SJCRH30 (cell line): ENCODE measurements at regions not wholly inside any gene's neighbourhood (a gene's known extent, or its start where the extent isn't known, plus 50 kb on each side); places are given as distances from the start of the nearest gene placed in this dataset.

Source experiments
- DNase-seq, 2 experiments: peaks; one replicate each; pipeline ENCODE4 v3.0.0-alpha.2; 2015 to 2020
- H3K27ac ChIP-seq: fragments of 250-450 bp; sonication (Bioruptor Pico); 2 replicates; pipeline ENCODE4 v1.5.1; 2020; ENCODE audit warnings: mild to moderate bottlenecking, moderate library complexity
- H3K27me3 ChIP-seq: fragments of 250-450 bp; sonication (Bioruptor Pico); 2 replicates; pipeline ENCODE4 v1.5.1; 2020; ENCODE audit warnings: mild to moderate bottlenecking, moderate library complexity
- H3K36me3 ChIP-seq: fragments of 250-450 bp; sonication (Bioruptor Pico); 2 replicates; pipeline ENCODE4 v1.5.1; 2020; ENCODE audit warnings: mild to moderate bottlenecking, moderate library complexity
- H3K4me1 ChIP-seq: fragments of 250-450 bp; sonication (Bioruptor Pico); 2 replicates; pipeline ENCODE4 v1.5.1; 2020; ENCODE audit warnings: mild to moderate bottlenecking, moderate library complexity
- H3K4me3 ChIP-seq: fragments of 250-450 bp; sonication (Bioruptor Pico); 2 replicates; pipeline ENCODE4 v1.5.1; 2020; ENCODE audit warnings: mild to moderate bottlenecking, moderate library complexity
- H3K9me3 ChIP-seq: fragments of 250-450 bp; sonication (Bioruptor Pico); replicated peaks from 2 replicates; pipeline ENCODE4 v1.5.1; 2020; ENCODE audit warnings: mild to moderate bottlenecking, moderate library complexity

DNA sequence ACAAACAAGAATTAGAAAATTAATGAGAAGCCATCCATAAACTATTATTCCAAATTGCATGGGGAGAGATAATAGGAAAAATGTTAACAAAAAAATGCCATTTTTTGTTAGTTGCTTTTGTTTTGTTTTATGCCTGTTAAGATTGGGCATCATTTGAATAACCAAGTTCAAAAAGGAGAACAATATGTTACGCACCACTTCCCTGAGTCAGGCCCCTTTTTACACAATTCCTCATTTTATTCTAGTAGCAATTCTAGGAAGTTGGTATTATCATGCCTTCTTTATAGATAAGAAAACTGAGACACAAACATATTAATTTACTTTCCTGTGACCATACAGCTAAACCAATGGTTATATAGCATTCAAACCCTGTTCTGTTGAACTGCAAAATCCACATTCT lies 736.9 kb upstream of the CCDC54 start:
- H3K27me3 ChIP-seq = no peaks in the 10 kb centered on the region
- H3K36me3 ChIP-seq = no peaks in the 10 kb centered on the region
- DNase-seq = no peak
- no peak overlapping the region for H3K4me3 ChIP-seq
- H3K4me1 ChIP-seq = no peaks in the 10 kb centered on the region; the same call in 1 of the 2 replicates
- no peaks in the 10 kb centered on the region for H3K9me3 ChIP-seq
- no peak overlapping the region for H3K27ac ChIP-seq

DNA sequence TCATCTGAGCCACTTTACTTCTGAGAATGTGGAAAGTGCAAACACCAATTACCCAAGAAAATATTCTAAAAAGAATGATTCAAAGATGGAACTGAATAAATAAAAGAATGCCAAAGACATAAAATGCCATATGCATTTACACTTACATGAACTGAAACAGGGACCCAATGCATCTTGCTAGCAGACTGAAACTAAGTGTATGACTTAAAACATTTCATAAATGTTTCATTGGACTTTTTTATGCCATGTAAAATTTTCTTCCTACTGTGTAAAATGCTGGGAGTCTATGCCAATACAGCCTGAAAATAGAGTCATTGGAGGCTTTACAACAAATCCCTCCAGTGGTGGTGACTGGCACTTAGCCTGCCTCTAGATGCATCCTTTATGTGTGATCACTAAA lies 735.1 kb upstream of the CCDC54 start:
- Histone ChIP-seq H3K4me3 (no peak overlapping the region), H3K9me3 (no peaks in the 10 kb centered on the region), H3K4me1 (no peaks in the 10 kb centered on the region), H3K36me3 (no peaks in the 10 kb centered on the region), H3K27ac (no peak overlapping the region), H3K27me3 (no peaks in the 10 kb centered on the region)
- no peak for DNase-seq

GRCh38 chr3:106643684-106644161 lies 733.5 kb upstream of the CCDC54 start:
- H3K27me3 ChIP-seq = no peaks in the 10 kb centered on the region
- no peak for DNase-seq
- no peak overlapping the region for H3K4me3 ChIP-seq
- no peaks in the 10 kb centered on the region for H3K36me3 ChIP-seq
- no peaks in the 10 kb centered on the region for H3K4me1 ChIP-seq
- no peak overlapping the region for H3K27ac ChIP-seq
- no peaks in the 10 kb centered on the region for H3K9me3 ChIP-seq

DNA sequence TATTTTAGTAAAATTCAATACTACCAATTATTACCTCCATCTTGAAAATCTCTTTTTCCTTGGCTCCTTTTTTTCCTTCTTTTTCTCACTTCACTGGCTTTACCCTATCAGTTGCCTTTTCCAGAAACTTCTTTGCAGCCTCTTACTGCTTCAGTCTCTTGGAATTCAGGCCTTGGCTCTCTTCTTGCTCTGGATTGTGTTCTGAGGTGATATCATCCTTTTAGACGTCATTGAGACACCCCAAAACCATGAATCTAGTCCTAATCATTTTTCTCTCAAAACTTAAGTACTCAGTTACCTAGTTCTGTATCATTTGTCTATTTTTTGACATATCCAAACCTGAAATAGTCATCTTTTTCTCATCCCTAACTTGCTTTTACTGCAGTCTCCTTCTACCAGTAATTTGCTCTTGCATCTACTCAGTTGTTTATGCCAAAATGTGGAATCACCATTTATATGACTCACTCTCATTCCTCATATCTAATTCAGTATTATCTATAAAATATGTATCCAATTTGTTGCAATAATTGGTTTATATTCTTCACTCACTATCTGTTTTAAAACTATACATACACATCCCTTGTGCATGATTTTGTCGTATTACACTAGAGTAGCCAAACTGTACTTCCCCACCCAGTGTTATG lies 703.2 kb upstream of the CCDC54 start:
- H3K27me3 ChIP-seq = no peaks in the 10 kb centered on the region
- H3K9me3 ChIP-seq = no peaks in the 10 kb centered on the region; the same call in 1 of the 2 replicates

GRCh38 chr3:106675451-106675850 lies 701.8 kb upstream of the CCDC54 start:
- H3K4me1 ChIP-seq = no peaks in the 10 kb centered on the region
- H3K36me3 ChIP-seq = no peaks in the 10 kb centered on the region
- no peaks in the 10 kb centered on the region for H3K27me3 ChIP-seq
- no peak for DNase-seq
- no peak overlapping the region for H3K27ac ChIP-seq
- H3K9me3 ChIP-seq = no peaks in the 10 kb centered on the region
- no peak overlapping the region for H3K4me3 ChIP-seq

More for the DNA sequence above, 703.2 kb upstream of the CCDC54 start:
- no peak overlapping the region for H3K27ac ChIP-seq
- H3K36me3 ChIP-seq = no peaks in the 10 kb centered on the region
- no peaks in the 10 kb centered on the region for H3K4me1 ChIP-seq
- H3K4me3 ChIP-seq = no peak overlapping the region
- no peak for DNase-seq

DNA sequence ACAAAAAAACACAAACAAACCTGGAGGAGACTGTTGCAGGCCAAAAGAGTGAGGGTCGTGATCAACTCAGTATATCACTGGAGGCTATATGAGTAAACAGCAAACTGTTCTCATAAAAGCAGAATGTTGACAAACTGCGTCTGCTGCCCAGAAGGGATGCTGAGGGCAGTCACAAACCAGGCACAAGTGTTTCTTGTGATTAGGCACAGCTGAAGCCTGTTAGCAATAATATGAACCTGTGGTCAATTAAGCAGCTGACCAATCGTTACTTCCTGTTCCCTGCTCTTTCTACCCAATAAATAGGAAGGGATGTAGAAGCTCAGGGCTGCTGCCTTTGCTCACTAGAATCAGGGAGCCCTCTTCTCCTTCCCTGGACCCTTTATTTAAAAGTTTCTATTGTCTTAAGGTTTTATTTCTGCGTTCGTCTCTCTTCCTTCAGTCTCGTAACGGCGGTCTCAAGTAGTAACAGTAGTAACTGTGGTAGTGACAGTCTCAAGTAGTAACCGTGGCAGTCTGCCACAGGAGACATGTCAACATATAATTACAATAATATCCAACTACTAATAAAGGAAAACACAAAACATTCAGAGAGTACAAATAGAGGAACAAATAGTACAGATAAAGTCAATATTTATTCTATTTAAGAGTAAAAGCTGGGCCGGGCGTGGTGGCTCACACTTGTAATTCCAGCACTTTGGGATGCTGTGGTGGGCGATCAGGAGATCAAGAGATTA lies 698.4 kb upstream of the CCDC54 start:
- DNase-seq = no peak
- Histone ChIP-seq H3K4me1 (no peaks in the 10 kb centered on the region), H3K4me3 (no peak overlapping the region)

DNA sequence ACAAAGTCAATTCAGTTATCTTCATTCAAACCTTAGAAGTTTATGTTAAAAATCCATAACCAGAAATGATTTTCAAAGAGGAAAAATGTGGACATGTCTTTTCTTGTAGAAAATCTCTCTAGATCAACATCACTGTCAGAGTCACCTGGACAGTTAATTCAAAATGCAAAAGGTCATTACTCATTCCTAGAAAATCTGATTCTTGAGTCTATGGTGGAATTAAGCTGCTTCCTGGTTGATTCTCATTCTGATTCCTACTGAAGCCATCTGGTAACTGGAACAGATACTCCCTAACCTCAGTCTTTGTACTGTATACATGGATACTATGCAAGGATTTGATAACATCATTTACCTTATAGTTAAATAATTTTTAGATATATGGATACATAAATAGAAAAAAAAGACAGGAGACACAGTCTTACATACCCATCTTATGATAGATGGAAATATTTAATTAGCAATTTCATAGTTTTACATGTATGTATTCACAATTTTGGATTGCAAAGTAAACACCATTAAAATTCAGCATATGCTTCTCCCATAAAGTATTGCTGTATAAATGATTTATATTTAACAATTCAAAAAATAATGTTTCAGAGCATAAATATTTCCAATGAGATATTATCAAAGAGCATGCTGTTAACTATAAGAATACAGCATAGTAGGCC lies 693.2 kb upstream of the CCDC54 start:
- no peaks in the 10 kb centered on the region for H3K27me3 ChIP-seq
- no peak overlapping the region for H3K27ac ChIP-seq
- no peaks in the 10 kb centered on the region for H3K36me3 ChIP-seq
- no peak overlapping the region for H3K4me3 ChIP-seq
- H3K9me3 ChIP-seq = no peaks in the 10 kb centered on the region
- no peaks in the 10 kb centered on the region for H3K4me1 ChIP-seq
- no peak for DNase-seq

More for the DNA sequence above, 698.4 kb upstream of the CCDC54 start:
- Histone ChIP-seq H3K27ac (no peak overlapping the region), H3K9me3 (no peaks in the 10 kb centered on the region), H3K27me3 (no peaks in the 10 kb centered on the region), H3K36me3 (no peaks in the 10 kb centered on the region)

DNA sequence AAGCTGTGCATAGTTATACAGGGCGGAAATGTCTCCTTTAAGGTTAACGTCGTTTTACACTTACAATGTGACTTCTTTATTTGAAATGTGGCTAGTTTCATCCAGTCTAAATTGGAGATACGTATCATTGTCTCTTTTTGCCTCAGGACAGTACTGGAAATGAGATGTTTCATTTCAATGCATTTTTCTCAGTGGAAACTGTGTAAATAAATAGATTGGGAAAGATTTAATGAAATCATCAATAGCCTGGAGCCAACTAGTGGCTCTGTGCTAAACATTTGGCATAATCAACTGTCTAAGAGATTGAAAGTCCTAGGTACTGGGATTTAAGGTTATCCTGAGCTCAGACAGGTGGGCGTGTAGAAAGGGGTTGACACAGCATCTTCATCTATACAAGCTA lies 691.5 kb upstream of the CCDC54 start:
- H3K27me3 ChIP-seq = no peaks in the 10 kb centered on the region
- no peaks in the 10 kb centered on the region for H3K36me3 ChIP-seq
- no peak overlapping the region for H3K27ac ChIP-seq
- no peak overlapping the region for H3K4me3 ChIP-seq
- H3K9me3 ChIP-seq = no peaks in the 10 kb centered on the region
- H3K4me1 ChIP-seq = no peaks in the 10 kb centered on the region; the same call in none of the 2 replicates
- no peak for DNase-seq

- no peak for DNase-seq
- no peaks in the 10 kb centered on the region for H3K27me3 ChIP-seq
- H3K4me3 ChIP-seq = no peak overlapping the region
- peaks cover 7% of the 10 kb centered on the region for H3K4me1 ChIP-seq
- H3K9me3 ChIP-seq = no peaks in the 10 kb centered on the region
- no peak overlapping the region for H3K27ac ChIP-seq
- H3K36me3 ChIP-seq = no peaks in the 10 kb centered on the region
Observed at GRCh38 chr3:106687905-106688304, 689.3 kb upstream of the CCDC54 start.

DNA sequence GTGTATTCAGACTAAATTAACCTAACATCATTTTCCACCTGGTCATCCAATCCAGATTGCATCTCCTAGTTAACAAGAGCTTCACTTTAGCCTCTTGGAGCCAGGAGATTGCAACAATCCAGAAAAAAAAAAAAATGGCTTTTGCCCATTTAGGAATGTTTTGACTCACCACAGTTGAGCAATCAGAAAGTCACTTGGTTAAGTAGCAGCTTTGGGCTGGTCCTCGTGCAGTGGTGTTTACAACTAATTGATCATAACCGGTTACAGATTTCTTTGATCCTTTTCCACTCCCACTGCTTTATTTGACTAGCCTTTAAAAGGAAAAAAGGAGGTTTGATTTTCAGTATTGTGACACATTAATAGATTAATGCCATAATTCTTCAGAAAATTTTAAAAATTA lies 688.8 kb upstream of the CCDC54 start:
- Histone ChIP-seq H3K9me3 (no peaks in the 10 kb centered on the region), H3K36me3 (no peaks in the 10 kb centered on the region), H3K4me1 (peaks cover 7% of the 10 kb centered on the region), H3K27me3 (no peaks in the 10 kb centered on the region), H3K4me3 (no peak overlapping the region), H3K27ac (no peak overlapping the region)
- DNase-seq = no peak

DNA sequence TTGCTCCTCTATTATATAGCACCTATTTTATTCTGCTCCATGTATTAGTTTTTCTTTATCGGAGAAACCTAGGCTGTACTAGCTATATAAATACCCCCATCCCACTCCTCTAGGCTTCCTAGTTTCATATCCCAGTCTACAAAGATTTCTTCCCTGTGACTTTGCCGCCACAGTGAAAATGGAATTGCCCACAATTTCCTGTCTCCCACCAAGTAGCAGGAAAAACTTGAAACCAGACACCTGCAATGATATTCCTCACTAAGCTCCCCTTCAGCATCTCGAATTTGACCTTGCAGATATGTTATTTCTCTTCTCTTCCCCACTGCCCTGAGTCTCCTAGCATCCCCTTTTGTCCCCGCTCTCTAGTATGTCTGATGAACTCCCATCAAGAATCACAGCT lies 685.8 kb upstream of the CCDC54 start:
- peak; percentile 20 to 63 for DNase-seq
- no peaks in the 10 kb centered on the region for H3K27me3 ChIP-seq
- H3K36me3 ChIP-seq = no peaks in the 10 kb centered on the region

GRCh38 chr3:106692624-106693023 lies 684.6 kb upstream of the CCDC54 start:
- H3K4me3 ChIP-seq = no peak overlapping the region
- H3K4me1 ChIP-seq = peaks cover 7% of the 10 kb centered on the region
- no peaks in the 10 kb centered on the region for H3K36me3 ChIP-seq
- no peaks in the 10 kb centered on the region for H3K27me3 ChIP-seq
- H3K27ac ChIP-seq = no peak overlapping the region
- DNase-seq = no peak
- H3K9me3 ChIP-seq = no peaks in the 10 kb centered on the region

More for the DNA sequence above, 685.8 kb upstream of the CCDC54 start:
- Histone ChIP-seq H3K4me1 (peaks cover 7% of the 10 kb centered on the region), H3K27ac (peak overlapping the region; percentile 10; the same call in 1 of the 2 replicates), H3K4me3 (no peak overlapping the region), H3K9me3 (no peaks in the 10 kb centered on the region)

DNA sequence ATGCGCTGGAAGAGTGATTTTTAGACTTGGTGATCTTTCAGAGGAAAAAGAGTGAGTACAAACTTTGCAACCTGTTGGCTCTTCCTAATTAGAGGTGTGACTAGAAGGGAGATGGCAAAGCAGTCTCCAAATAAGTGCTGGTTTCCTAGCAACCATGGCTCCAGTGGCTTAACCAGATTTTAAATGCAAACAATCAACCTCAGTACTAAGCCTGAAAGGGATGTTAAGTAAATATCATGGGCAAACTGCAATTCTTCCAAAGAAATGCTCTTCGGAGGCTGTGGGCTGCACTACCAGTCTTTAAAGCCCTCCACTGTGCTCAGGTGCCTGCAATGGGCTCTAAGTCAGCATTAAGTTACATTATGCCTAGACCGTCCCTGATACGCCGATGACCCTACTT lies 678.1 kb upstream of the CCDC54 start:
- H3K27me3 ChIP-seq = no peaks in the 10 kb centered on the region
- no peaks in the 10 kb centered on the region for H3K36me3 ChIP-seq
- no peak overlapping the region for H3K4me3 ChIP-seq
- H3K27ac ChIP-seq = no peak overlapping the region
- DNase-seq = peak in 1 of 2 experiments; percentile 16
- no peaks in the 10 kb centered on the region for H3K4me1 ChIP-seq
- no peaks in the 10 kb centered on the region for H3K9me3 ChIP-seq

- Histone ChIP-seq H3K27ac (no peak overlapping the region), H3K27me3 (no peaks in the 10 kb centered on the region), H3K9me3 (no peaks in the 10 kb centered on the region), H3K36me3 (no peaks in the 10 kb centered on the region), H3K4me1 (no peaks in the 10 kb centered on the region), H3K4me3 (no peak overlapping the region)
- no peak for DNase-seq
Observed at GRCh38 chr3:106700981-106701380, 676.3 kb upstream of the CCDC54 start.

GRCh38 chr3:106703524-106703923 lies 673.7 kb upstream of the CCDC54 start:
- Histone ChIP-seq H3K4me1 (no peaks in the 10 kb centered on the region), H3K27me3 (no peaks in the 10 kb centered on the region), H3K36me3 (no peaks in the 10 kb centered on the region), H3K27ac (no peak overlapping the region), H3K4me3 (no peak overlapping the region), H3K9me3 (no peaks in the 10 kb centered on the region)
- DNase-seq = no peak
